ENCODE measurements at regions not wholly inside any gene's neighbourhood (a gene's known extent, or its start where the extent isn't known, plus 50 kb on each side); places are given as distances from the start of the nearest gene placed in this dataset.

DNA sequence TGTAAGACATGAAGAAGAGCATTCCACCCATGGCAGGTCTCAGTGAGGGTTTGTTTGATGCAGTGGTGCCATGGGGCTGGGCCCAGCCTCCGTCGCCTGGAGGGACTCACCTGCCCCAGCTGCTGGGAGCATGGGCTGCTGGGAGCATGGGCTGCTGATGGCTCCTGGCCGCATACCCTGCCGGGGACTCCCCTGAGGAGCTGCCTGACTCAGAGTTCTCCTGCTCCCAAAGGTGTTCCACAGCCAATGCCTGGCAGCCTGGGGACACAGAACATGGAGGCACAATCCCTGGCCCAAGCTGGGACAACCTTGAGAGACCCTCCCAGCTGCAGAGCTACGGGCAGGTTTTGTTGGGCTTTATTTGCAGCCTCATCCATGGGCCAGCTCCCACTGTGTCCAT is 108.4 kb downstream of the COPS8 start:
- Histone ChIP-seq H3K27me3 (ENCODE audit: control insufficient read depth in 5 of 5, insufficient read depth in 4 of 5, low read length in 5 of 5) (peaks cover 0 to 8% (median 0%) of the 10 kb centered on the region in 5 donors), H3K36me3 (ENCODE audit: control insufficient read depth in 5 of 5, insufficient read depth in 5 of 5, low read length in 5 of 5) (no peaks in the 10 kb centered on the region), H3K27ac (ENCODE audit: low read depth, low read length) (no peak overlapping the region), H3K9me3 (ENCODE audit: control insufficient read depth in 5 of 5, low read length in 5 of 5) (no peaks in the 10 kb centered on the region), H3K4me3 (ENCODE audit: low read depth in 1 of 5, low read length in 5 of 5) (no peak overlapping the region), H3K9ac (ENCODE audit: low read length in 5 of 5) (no peak overlapping the region), H3K4me1 (ENCODE audit: control insufficient read depth in 5 of 5, insufficient read depth in 5 of 5, low read length in 5 of 5) (no peaks in the 10 kb centered on the region)

DNA sequence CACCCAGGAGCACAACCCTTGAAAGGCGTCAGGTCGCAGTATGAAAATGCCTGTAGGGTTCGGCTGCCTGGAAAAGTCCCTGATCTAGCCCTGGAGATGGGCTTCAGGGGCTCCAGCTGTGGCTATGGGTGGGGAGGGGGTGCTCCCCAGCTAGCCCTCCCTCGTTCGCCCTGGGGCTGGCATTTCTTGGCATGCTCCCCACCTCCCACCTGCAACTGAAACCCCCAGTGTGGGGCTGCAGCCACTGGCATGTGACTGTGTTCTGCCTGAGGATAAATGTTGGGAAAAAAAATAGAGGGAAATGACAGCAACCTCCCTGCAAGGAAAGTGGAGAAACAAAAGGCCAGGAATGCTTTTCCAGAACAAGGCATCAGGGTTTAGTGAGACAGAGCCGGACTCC is 109.2 kb downstream of the COPS8 start:
- Histone ChIP-seq H3K27ac (ENCODE audit: low read depth, low read length) (no peak overlapping the region), H3K27me3 (ENCODE audit: control insufficient read depth in 5 of 5, insufficient read depth in 4 of 5, low read length in 5 of 5) (peaks cover 0 to 8% (median 0%) of the 10 kb centered on the region in 5 donors), H3K9me3 (ENCODE audit: control insufficient read depth in 5 of 5, low read length in 5 of 5) (no peaks in the 10 kb centered on the region), H3K4me3 (ENCODE audit: low read depth in 1 of 5, low read length in 5 of 5) (no peak overlapping the region), H3K9ac (ENCODE audit: low read length in 5 of 5) (no peak overlapping the region), H3K4me1 (ENCODE audit: control insufficient read depth in 5 of 5, insufficient read depth in 5 of 5, low read length in 5 of 5) (no peaks in the 10 kb centered on the region), H3K36me3 (ENCODE audit: control insufficient read depth in 5 of 5, insufficient read depth in 5 of 5, low read length in 5 of 5) (no peaks in the 10 kb centered on the region)

DNA sequence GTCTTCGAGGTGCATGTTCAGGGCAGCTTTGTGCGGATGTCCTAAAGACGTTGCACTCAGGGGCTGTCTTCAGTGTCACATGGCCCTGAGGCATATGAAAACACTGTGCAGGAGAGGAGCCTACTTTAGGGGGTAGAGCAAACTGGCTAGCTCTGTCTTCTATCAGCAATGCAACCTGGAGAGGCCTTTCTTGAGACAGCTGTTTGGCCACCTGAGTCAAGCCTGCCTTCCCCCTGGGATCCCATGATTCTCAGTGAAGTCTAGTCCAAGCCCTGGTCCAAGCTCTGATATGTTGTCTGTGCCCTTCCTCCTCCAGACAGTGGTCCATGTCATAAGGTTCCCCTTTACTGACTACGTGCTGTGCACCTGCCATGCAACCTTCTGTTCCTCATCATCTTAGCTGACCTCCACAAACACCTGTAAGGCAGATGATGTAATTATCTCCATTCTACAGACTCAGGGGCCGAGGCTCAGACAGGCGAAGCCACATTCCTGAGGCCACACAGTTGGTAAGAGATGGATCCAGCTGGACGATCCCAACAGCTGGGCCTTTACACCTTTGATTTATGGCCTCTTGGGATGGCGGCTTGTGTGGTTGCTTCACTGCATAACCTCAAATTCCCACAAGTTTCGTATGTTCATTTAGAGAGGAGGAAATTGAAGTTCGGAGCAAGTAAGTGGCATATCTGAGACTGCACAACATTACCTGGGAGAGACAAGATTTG is 109.9 kb downstream of the COPS8 start:
- Histone ChIP-seq H3K9ac (ENCODE audit: low read length in 5 of 5) (no peak overlapping the region), H3K36me3 (ENCODE audit: control insufficient read depth in 5 of 5, insufficient read depth in 5 of 5, low read length in 5 of 5) (no peaks in the 10 kb centered on the region), H3K9me3 (ENCODE audit: control insufficient read depth in 5 of 5, low read length in 5 of 5) (no peaks in the 10 kb centered on the region), H3K27ac (ENCODE audit: low read depth, low read length) (no peak overlapping the region), H3K4me3 (ENCODE audit: low read depth in 1 of 5, low read length in 5 of 5) (no peak overlapping the region), H3K27me3 (ENCODE audit: control insufficient read depth in 5 of 5, insufficient read depth in 4 of 5, low read length in 5 of 5) (peaks cover 0 to 8% (median 0%) of the 10 kb centered on the region in 5 donors), H3K4me1 (ENCODE audit: control insufficient read depth in 5 of 5, insufficient read depth in 5 of 5, low read length in 5 of 5) (no peaks in the 10 kb centered on the region)

DNA sequence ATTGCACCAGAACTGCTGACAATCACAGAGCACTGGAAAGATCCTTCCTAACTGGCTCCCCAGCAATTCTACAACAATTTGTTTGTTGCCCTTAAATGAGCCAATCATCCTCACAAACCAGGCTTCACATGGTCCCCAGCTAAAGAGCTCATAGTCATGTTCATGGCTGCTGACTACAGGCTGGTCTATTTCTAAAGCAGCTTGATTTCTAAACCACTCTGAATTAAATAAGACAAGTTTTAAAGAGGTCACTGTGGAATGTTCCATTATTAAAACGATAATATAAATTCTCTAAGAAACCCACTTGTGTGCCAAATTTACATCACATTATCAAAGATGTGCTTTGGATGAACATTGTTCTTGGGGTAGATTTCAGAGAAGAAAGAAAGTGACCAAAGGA is 110.7 kb downstream of the COPS8 start:
- Histone ChIP-seq H3K27ac (ENCODE audit: low read depth, low read length) (no peak overlapping the region), H3K27me3 (ENCODE audit: control insufficient read depth in 5 of 5, insufficient read depth in 4 of 5, low read length in 5 of 5) (peaks cover 0 to 8% (median 0%) of the 10 kb centered on the region in 5 donors), H3K9me3 (ENCODE audit: control insufficient read depth in 5 of 5, low read length in 5 of 5) (no peaks in the 10 kb centered on the region), H3K9ac (ENCODE audit: low read length in 5 of 5) (no peak overlapping the region), H3K4me3 (ENCODE audit: low read depth in 1 of 5, low read length in 5 of 5) (no peak overlapping the region), H3K4me1 (ENCODE audit: control insufficient read depth in 5 of 5, insufficient read depth in 5 of 5, low read length in 5 of 5) (peaks cover 2 to 5% (median 2%) of the 10 kb centered on the region in 5 donors), H3K36me3 (ENCODE audit: control insufficient read depth in 5 of 5, insufficient read depth in 5 of 5, low read length in 5 of 5) (no peaks in the 10 kb centered on the region)

DNA sequence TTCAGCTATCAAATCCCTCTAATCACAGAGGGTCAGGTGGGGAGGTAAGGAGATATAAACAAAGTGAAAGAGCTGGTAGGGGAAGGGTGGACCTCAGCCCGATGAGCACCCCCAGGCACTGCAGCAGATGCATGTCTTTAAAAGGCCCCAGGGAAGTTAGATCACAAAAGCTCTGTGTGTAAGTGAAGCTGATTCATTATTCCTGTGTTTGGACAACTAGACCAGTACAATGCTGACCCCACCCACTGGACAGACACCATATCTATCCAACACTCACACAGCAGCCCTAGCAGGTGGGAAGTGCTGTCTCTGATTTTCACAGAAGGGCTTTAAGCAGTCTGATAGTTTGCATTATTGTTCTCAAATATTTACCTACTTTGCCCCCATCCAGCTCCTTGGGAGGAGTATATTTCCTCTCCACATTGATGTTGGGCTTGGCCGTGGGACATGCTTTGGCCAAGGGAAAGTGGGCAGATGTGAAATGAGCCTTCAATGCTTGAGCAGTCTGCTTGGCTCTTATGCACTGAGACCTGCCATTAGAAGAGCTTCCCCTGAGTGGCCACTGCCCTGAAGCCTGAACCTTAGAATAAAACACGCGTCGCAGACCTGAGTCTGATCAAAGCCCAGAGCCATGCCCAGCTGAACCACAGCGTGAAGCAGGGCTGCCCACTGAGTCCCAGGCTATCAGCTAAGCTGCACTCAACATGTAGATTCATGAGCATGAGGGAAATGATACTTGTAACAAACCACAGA is 111.4 kb downstream of the COPS8 start:
- Histone ChIP-seq H3K36me3 (ENCODE audit: control insufficient read depth in 5 of 5, insufficient read depth in 5 of 5, low read length in 5 of 5) (no peaks in the 10 kb centered on the region), H3K9me3 (ENCODE audit: control insufficient read depth in 5 of 5, low read length in 5 of 5) (no peaks in the 10 kb centered on the region), H3K4me3 (ENCODE audit: low read depth in 1 of 5, low read length in 5 of 5) (no peak overlapping the region), H3K4me1 (ENCODE audit: control insufficient read depth in 5 of 5, insufficient read depth in 5 of 5, low read length in 5 of 5) (peaks cover 4 to 10% (median 6%) of the 10 kb centered on the region in 5 donors), H3K27ac (ENCODE audit: low read depth, low read length) (no peak overlapping the region), H3K9ac (ENCODE audit: low read length in 5 of 5) (no peak overlapping the region), H3K27me3 (ENCODE audit: control insufficient read depth in 5 of 5, insufficient read depth in 4 of 5, low read length in 5 of 5) (peaks cover 0 to 8% (median 0%) of the 10 kb centered on the region in 5 donors)

DNA sequence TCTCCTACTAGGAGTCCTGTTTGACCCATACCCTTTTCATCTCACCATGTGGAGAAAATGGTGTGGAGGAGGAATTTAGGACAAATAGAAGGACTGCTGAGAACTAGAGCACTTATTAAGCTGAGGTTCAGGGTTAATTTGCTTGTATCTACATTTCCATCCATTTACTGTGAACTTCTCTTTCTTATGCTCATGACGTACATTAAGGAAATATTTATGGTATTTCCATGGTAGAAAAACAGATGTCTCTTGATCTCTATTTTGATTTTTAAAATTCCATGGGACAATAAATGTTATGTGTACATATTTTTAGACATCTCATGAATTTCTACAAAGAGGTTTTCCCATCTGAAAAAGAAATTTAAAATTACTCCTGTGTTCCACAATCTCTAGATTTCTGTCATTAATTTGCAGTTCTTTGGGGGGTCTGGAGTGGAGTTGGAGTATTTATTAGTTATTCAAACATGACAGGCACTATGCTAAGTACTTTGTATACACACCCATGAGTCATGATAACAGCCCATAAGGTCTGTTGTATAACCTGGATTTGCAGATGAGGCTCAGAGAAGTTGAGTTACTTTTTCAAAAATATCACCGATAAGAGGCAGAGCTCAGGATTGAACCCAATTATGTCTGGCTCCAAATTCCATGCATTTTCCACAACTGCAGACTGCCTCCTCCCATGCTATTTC is 112.6 kb downstream of the COPS8 start:
- H3K9ac ChIP-seq (ENCODE audit: low read length in 5 of 5): no peak overlapping the region
- H3K4me1 ChIP-seq (ENCODE audit: control insufficient read depth in 5 of 5, insufficient read depth in 5 of 5, low read length in 5 of 5): peaks cover 4 to 10% (median 6%) of the 10 kb centered on the region in 5 donors
- H3K4me3 ChIP-seq (ENCODE audit: low read depth in 1 of 5, low read length in 5 of 5): no peak overlapping the region
- H3K9me3 ChIP-seq (ENCODE audit: control insufficient read depth in 5 of 5, low read length in 5 of 5): no peaks in the 10 kb centered on the region
- H3K27me3 ChIP-seq (ENCODE audit: control insufficient read depth in 5 of 5, insufficient read depth in 4 of 5, low read length in 5 of 5): peaks cover 0 to 5% (median 0%) of the 10 kb centered on the region in 5 donors
- no peak overlapping the region for H3K27ac ChIP-seq (ENCODE audit: low read depth, low read length)
- H3K36me3 ChIP-seq (ENCODE audit: control insufficient read depth in 5 of 5, insufficient read depth in 5 of 5, low read length in 5 of 5): no peaks in the 10 kb centered on the region

DNA sequence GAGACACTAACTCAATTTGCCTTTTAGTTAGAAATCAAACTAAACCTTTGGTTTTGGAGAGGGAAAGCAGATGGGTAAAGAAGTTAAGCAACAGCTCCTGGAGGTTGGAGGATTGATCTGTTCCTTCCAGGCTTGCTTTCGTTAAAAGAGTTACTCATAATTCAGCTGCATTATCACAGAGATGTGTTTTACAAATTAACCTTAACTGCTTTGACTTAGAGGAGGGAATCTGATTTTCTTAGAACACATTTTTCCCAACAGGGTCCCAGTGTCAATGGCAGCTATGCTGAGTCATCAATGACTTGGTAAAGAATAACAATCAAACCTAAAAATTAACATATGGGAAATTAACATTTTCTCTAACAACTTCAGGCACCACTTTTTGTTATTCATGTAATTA is 113.4 kb downstream of the COPS8 start:
- H3K27ac ChIP-seq (ENCODE audit: low read depth, low read length): no peak overlapping the region
- peaks cover 4 to 10% (median 6%) of the 10 kb centered on the region in 5 donors for H3K4me1 ChIP-seq (ENCODE audit: control insufficient read depth in 5 of 5, insufficient read depth in 5 of 5, low read length in 5 of 5)
- no peaks in the 10 kb centered on the region for H3K27me3 ChIP-seq (ENCODE audit: control insufficient read depth in 5 of 5, insufficient read depth in 4 of 5, low read length in 5 of 5)
- no peaks in the 10 kb centered on the region for H3K36me3 ChIP-seq (ENCODE audit: control insufficient read depth in 5 of 5, insufficient read depth in 5 of 5, low read length in 5 of 5)
- no peak overlapping the region for H3K4me3 ChIP-seq (ENCODE audit: low read depth in 1 of 5, low read length in 5 of 5)
- no peak overlapping the region for H3K9ac ChIP-seq (ENCODE audit: low read length in 5 of 5)
- H3K9me3 ChIP-seq (ENCODE audit: control insufficient read depth in 5 of 5, low read length in 5 of 5): no peaks in the 10 kb centered on the region

DNA sequence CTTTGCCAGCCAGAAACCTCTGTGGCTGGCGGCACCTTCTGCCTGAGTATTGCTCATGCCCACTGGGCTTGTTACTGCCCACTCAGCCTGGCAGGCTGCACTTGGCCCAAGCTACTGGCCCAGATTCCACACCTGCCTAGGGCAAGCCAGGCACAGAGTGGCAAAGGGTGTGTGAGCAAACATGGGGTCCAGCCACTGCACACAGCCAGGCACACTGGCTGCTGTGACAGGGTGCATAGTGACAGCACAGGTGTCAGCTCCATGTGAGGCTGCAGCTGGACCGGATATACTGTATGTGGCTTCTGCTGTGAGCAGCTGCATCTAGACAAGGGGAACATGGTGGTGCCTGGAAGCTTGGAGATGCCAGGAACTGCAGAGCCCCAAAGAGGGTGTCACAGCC is 113.9 kb downstream of the COPS8 start:
- H3K4me3 ChIP-seq (ENCODE audit: low read depth in 1 of 5, low read length in 5 of 5): no peak overlapping the region
- H3K36me3 ChIP-seq (ENCODE audit: control insufficient read depth in 5 of 5, insufficient read depth in 5 of 5, low read length in 5 of 5): no peaks in the 10 kb centered on the region
- H3K27me3 ChIP-seq (ENCODE audit: control insufficient read depth in 5 of 5, insufficient read depth in 4 of 5, low read length in 5 of 5): peaks cover 0 to 2% (median 0%) of the 10 kb centered on the region in 5 donors
- H3K9ac ChIP-seq (ENCODE audit: low read length in 5 of 5): no peak overlapping the region
- peaks cover 4 to 10% (median 6%) of the 10 kb centered on the region in 5 donors for H3K4me1 ChIP-seq (ENCODE audit: control insufficient read depth in 5 of 5, insufficient read depth in 5 of 5, low read length in 5 of 5)
- no peak overlapping the region for H3K27ac ChIP-seq (ENCODE audit: low read depth, low read length)
- no peaks in the 10 kb centered on the region for H3K9me3 ChIP-seq (ENCODE audit: control insufficient read depth in 5 of 5, low read length in 5 of 5)

DNA sequence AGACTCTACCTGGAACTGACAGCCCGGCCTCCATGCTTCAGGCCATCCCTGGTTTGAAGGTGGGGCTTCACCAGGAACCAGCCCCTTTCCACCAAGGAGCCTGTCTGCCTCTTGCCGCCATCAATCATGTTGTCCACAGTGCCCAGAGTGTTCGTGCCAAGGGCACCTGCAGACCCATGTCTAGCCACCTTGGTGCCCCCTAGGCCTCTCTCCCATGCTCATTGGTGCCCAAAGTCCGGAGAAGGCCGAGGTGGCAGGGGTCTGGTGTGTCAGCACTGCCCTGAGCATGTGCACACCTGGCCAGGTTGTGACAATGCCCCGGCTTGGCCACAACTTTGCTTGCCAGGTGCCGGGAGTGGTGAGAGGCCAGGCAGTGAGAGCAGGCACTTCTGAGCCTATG is 114.8 kb downstream of the COPS8 start:
- no peaks in the 10 kb centered on the region for H3K36me3 ChIP-seq (ENCODE audit: control insufficient read depth in 5 of 5, insufficient read depth in 5 of 5, low read length in 5 of 5)
- H3K4me1 ChIP-seq (ENCODE audit: control insufficient read depth in 5 of 5, insufficient read depth in 5 of 5, low read length in 5 of 5): peaks cover 5 to 16% (median 7%) of the 10 kb centered on the region in 5 donors
- peaks cover 0 to 4% (median 0%) of the 10 kb centered on the region in 5 donors for H3K27me3 ChIP-seq (ENCODE audit: control insufficient read depth in 5 of 5, insufficient read depth in 4 of 5, low read length in 5 of 5)
- H3K9ac ChIP-seq (ENCODE audit: low read length in 5 of 5): no peak overlapping the region
- no peak overlapping the region for H3K27ac ChIP-seq (ENCODE audit: low read depth, low read length)
- no peak overlapping the region for H3K4me3 ChIP-seq (ENCODE audit: low read depth in 1 of 5, low read length in 5 of 5)
- no peaks in the 10 kb centered on the region for H3K9me3 ChIP-seq (ENCODE audit: control insufficient read depth in 5 of 5, low read length in 5 of 5)

All from subcutaneous abdominal adipose tissue (tissue), 5 donors.